WTC11 (cell line): ENCODE measurements at regions not wholly inside any gene's neighbourhood (a gene's known extent, or its start where the extent isn't known, plus 50 kb on each side); places are given as distances from the start of the nearest gene placed in this dataset.

ENCODE experiments used
- ETV6 ChIP-seq: sonication (generic); formaldehyde crosslinking; IDR thresholded peaks from 2 replicates; pipeline ENCODE4 v1.8.1; 2022; ENCODE audit warnings: mild to moderate bottlenecking, missing genetic modification reagents
- TF ChIP-seq, protein P1 (sequence below): fragments of 200-600 bp; IDR thresholded peaks from 2 replicates; pipeline ENCODE4 v1.8.0; 2022; ENCODE audit warnings: antibody characterized with exemption

DNA sequence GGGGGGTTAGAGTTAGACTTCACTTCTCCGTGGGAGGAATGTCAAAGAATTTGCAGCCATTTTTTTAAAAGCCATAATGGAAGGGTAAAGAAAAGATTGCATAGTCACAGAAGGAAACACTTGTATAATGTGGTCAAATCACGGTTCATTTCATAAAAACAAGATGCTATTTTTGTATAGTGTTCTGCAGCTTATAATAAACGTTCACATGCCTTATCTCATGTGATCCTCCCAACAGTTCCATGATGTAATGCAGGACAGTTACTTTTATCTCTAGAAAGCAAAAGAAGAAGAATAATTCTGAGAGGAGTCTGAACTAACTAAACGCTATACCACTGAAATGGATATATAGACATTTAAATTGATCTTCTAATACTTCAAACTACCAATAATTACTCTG, 71.3 kb upstream of the CAMK2D start:
- TF ChIP-seq ETV6 (CRISPR knock-in tag), result no peak
- TF ChIP-seq, protein P1, sequence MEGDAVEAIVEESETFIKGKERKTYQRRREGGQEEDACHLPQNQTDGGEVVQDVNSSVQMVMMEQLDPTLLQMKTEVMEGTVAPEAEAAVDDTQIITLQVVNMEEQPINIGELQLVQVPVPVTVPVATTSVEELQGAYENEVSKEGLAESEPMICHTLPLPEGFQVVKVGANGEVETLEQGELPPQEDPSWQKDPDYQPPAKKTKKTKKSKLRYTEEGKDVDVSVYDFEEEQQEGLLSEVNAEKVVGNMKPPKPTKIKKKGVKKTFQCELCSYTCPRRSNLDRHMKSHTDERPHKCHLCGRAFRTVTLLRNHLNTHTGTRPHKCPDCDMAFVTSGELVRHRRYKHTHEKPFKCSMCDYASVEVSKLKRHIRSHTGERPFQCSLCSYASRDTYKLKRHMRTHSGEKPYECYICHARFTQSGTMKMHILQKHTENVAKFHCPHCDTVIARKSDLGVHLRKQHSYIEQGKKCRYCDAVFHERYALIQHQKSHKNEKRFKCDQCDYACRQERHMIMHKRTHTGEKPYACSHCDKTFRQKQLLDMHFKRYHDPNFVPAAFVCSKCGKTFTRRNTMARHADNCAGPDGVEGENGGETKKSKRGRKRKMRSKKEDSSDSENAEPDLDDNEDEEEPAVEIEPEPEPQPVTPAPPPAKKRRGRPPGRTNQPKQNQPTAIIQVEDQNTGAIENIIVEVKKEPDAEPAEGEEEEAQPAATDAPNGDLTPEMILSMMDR, result no peak
